ENCODE measurements at regions not wholly inside any gene's neighbourhood (a gene's known extent, or its start where the extent isn't known, plus 50 kb on each side); places are given as distances from the start of the nearest gene placed in this dataset.

GRCh38 chr9:97186493-97186892, 121.0 kb upstream of the CCDC180 start:
- TF ChIP-seq CTCF (IDR thresholded peaks at IDR 0.05) (no peak), POLR2A (IDR thresholded peaks at IDR 0.05) (no peak)
